ENCODE measurements at regions not wholly inside any gene's neighbourhood (a gene's known extent, or its start where the extent isn't known, plus 50 kb on each side); places are given as distances from the start of the nearest gene placed in this dataset.

DNA sequence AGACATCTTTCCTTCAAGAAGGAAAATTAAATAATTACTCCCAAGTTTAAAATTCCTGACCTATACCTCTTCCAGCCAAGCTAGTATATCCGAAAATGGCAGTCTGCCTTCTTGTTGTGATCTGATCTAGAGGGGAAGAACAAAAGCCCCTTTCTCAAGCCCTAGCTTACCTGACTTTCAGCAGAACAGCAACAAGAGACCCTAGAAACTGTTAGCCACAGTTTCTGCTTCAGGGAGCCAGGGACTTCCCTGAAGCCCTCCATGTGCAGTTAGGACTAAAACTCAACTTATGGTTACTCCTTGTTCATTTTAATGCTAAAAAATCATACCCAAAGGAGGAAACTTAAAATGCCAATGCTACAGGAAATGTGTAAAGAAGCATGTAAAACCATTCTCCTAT is 366.7 kb upstream of the CTNND2 start:
- H3K27me3 Mint-ChIP-seq = no peaks in the 10 kb centered on the region
- no peak overlapping the region for H3K27ac ChIP-seq (ENCODE audit: insufficient read depth, low read length, poor library complexity, severe bottlenecking)

DNA sequence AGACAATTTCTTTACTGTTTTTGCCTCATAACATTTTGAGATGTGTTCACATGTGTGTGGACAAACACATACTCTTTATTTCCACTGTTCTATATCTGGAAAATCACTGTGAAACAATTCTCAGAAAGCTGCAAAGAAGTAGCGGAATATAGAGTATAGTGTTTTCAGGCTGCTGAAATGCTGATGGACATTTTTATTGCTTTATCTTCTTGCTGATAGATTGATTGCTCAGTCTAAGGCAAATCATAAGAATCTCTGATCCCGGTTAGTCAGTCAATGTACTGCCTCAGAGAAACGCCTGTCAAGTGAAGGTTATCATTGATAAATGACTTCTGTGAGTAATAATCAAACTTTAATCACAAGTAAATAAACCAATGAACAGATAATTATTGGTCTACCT is 364.9 kb upstream of the CTNND2 start:
- Histone ChIP-seq H3K9me3 (ENCODE audit: control insufficient read depth in 2 of 2, low read length in 2 of 2) (no peaks in the 10 kb centered on the region), H3K27ac (ENCODE audit: insufficient read depth, low read length, poor library complexity, severe bottlenecking) (no peak overlapping the region), H3K36me3 (ENCODE audit: control insufficient read depth, insufficient read depth, low read length) (no peaks in the 10 kb centered on the region), H3K27me3 (ENCODE audit: control insufficient read depth, insufficient read depth, low read length) (no peaks in the 10 kb centered on the region), H3K4me3 (ENCODE audit: low read depth, low read length) (no peak overlapping the region), H3K4me1 (ENCODE audit: control insufficient read depth, insufficient read depth, low read length, poor library complexity, severe bottlenecking) (no peaks in the 10 kb centered on the region)
- H3K4me3 Mint-ChIP-seq = no peak overlapping the region
- no peaks in the 10 kb centered on the region for H3K4me1 Mint-ChIP-seq
- H3K36me3 Mint-ChIP-seq = no peaks in the 10 kb centered on the region
- no peak overlapping the region for H3K27ac Mint-ChIP-seq
- DNase-seq (no peak), ATAC-seq (ENCODE audit: low read depth in 2 of 2) (no peak)
- peaks cover 1 to 19% (median 7%) of the 10 kb centered on the region in 7 donors for H3K9me3 Mint-ChIP-seq
- no peaks in the 10 kb centered on the region for H3K27me3 Mint-ChIP-seq

More for the DNA sequence above, 366.7 kb upstream of the CTNND2 start:
- Histone ChIP-seq H3K9me3 (ENCODE audit: control insufficient read depth in 2 of 2, low read length in 2 of 2) (peaks cover 0 to 4% of the 10 kb centered on the region in 2 experiments), H3K27me3 (ENCODE audit: control insufficient read depth, insufficient read depth, low read length) (no peaks in the 10 kb centered on the region), H3K4me3 (ENCODE audit: low read depth, low read length) (no peak overlapping the region), H3K36me3 (ENCODE audit: control insufficient read depth, insufficient read depth, low read length) (no peaks in the 10 kb centered on the region), H3K4me1 (ENCODE audit: control insufficient read depth, insufficient read depth, low read length, poor library complexity, severe bottlenecking) (no peaks in the 10 kb centered on the region)
- ATAC-seq (ENCODE audit: low read depth in 2 of 2) (no peak), DNase-seq (no peak)
- no peaks in the 10 kb centered on the region for H3K4me1 Mint-ChIP-seq
- peaks cover 4 to 25% (median 7%) of the 10 kb centered on the region in 7 donors for H3K9me3 Mint-ChIP-seq
- no peaks in the 10 kb centered on the region for H3K36me3 Mint-ChIP-seq
- H3K27ac Mint-ChIP-seq = no peak overlapping the region
- H3K4me3 Mint-ChIP-seq = no peak overlapping the region

DNA sequence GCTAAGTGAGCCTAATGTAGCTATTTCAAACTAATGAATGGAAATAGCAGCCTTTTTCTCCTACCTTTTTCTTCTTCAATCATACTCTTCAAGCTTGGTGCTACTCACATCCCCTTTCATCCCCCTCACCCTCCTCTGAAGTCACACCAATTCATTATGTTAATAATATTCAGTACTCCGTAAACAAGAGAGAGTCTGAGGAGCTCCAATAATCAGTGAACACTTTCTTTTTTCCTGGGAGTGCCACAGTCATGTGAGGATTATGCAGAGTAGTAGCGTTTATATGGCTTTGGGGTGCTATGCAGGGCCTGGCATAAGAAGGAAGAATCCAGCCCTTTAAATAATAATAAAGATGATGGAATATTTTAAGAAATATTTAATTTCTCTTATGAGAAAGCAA is 354.3 kb upstream of the CTNND2 start:
- Histone ChIP-seq H3K27me3 (ENCODE audit: control insufficient read depth, insufficient read depth, low read length) (no peaks in the 10 kb centered on the region), H3K27ac (ENCODE audit: insufficient read depth, low read length, poor library complexity, severe bottlenecking) (no peak overlapping the region), H3K9me3 (ENCODE audit: control insufficient read depth in 2 of 2, low read length in 2 of 2) (peaks cover 0 to 4% of the 10 kb centered on the region in 2 experiments), H3K4me3 (ENCODE audit: low read depth, low read length) (no peak overlapping the region), H3K4me1 (ENCODE audit: control insufficient read depth, insufficient read depth, low read length, poor library complexity, severe bottlenecking) (no peaks in the 10 kb centered on the region), H3K36me3 (ENCODE audit: control insufficient read depth, insufficient read depth, low read length) (no peaks in the 10 kb centered on the region)
- no peak overlapping the region for H3K27ac Mint-ChIP-seq
- no peak for DNase-seq
- no peak overlapping the region for H3K4me3 Mint-ChIP-seq
- H3K27me3 Mint-ChIP-seq = no peaks in the 10 kb centered on the region
- no peaks in the 10 kb centered on the region for H3K36me3 Mint-ChIP-seq
- H3K4me1 Mint-ChIP-seq = no peaks in the 10 kb centered on the region
- H3K9me3 Mint-ChIP-seq = peaks cover 0 to 14% (median 5%) of the 10 kb centered on the region in 7 donors
- no peak for ATAC-seq (ENCODE audit: low read depth in 2 of 2)

DNA sequence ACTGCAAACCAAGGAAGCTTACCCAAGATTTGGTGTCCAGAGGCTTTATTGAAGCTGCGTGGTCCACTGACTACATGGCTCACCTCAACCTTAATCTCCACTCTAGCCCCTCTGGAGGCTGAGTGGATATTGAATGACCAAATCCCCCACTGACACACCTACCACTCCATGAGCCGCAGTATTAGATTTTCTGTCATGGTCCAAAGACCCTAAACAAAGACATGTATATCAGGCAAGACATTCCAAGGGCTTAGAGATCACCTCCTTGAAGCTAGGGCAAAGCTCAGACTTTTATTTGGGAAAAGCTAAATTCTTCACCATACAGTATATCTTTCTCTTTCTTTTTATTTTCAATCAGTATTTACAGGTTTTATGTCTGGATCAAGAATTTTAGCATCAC is 346.2 kb upstream of the CTNND2 start:
- no peaks in the 10 kb centered on the region for H3K36me3 Mint-ChIP-seq
- Histone ChIP-seq H3K36me3 (ENCODE audit: control insufficient read depth, insufficient read depth, low read length) (no peaks in the 10 kb centered on the region), H3K4me3 (ENCODE audit: low read depth, low read length) (no peak overlapping the region), H3K27ac (ENCODE audit: insufficient read depth, low read length, poor library complexity, severe bottlenecking) (no peak overlapping the region), H3K27me3 (ENCODE audit: control insufficient read depth, insufficient read depth, low read length) (no peaks in the 10 kb centered on the region), H3K9me3 (ENCODE audit: control insufficient read depth in 2 of 2, low read length in 2 of 2) (peaks cover 2 to 5% of the 10 kb centered on the region in 2 experiments), H3K4me1 (ENCODE audit: control insufficient read depth, insufficient read depth, low read length, poor library complexity, severe bottlenecking) (no peaks in the 10 kb centered on the region)
- no peak for DNase-seq
- H3K27me3 Mint-ChIP-seq = no peaks in the 10 kb centered on the region
- H3K27ac Mint-ChIP-seq = no peak overlapping the region
- no peak overlapping the region for H3K4me3 Mint-ChIP-seq
- ATAC-seq (ENCODE audit: low read depth in 2 of 2) = no peak
- H3K9me3 Mint-ChIP-seq = peaks cover 0 to 16% (median 3%) of the 10 kb centered on the region in 7 donors
- H3K4me1 Mint-ChIP-seq = no peaks in the 10 kb centered on the region

DNA sequence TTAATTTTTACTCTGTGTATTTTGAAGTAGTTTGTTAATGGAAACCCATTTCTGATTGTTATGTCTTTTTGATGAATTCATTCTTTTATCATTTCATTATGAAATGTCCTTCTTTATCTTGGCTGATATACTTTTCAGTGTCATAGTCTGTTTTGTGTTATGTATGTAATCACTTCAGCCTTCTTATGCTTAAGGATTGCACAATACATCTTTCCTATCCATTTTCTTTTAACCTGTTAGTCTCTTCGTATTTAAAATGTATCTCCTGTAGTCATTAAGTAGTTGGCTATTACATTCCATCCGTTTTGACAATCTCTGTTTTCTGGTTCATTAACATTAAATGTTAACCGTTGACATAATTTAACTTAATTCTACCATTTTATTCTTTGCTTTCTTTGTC is 344.6 kb upstream of the CTNND2 start:
- no peak overlapping the region for H3K27ac Mint-ChIP-seq
- Histone ChIP-seq H3K27ac (ENCODE audit: insufficient read depth, low read length, poor library complexity, severe bottlenecking) (no peak overlapping the region), H3K4me3 (ENCODE audit: low read depth, low read length) (no peak overlapping the region), H3K27me3 (ENCODE audit: control insufficient read depth, insufficient read depth, low read length) (no peaks in the 10 kb centered on the region), H3K4me1 (ENCODE audit: control insufficient read depth, insufficient read depth, low read length, poor library complexity, severe bottlenecking) (no peaks in the 10 kb centered on the region), H3K9me3 (ENCODE audit: control insufficient read depth in 2 of 2, low read length in 2 of 2) (peaks cover 0 to 5% of the 10 kb centered on the region in 2 experiments), H3K36me3 (ENCODE audit: control insufficient read depth, insufficient read depth, low read length) (no peaks in the 10 kb centered on the region)
- H3K9me3 Mint-ChIP-seq = peaks cover 0 to 26% (median 4%) of the 10 kb centered on the region in 7 donors
- H3K4me1 Mint-ChIP-seq = no peaks in the 10 kb centered on the region
- DNase-seq (no peak), ATAC-seq (ENCODE audit: low read depth in 2 of 2) (no peak)
- H3K27me3 Mint-ChIP-seq = no peaks in the 10 kb centered on the region
- no peaks in the 10 kb centered on the region for H3K36me3 Mint-ChIP-seq
- H3K4me3 Mint-ChIP-seq = no peak overlapping the region

DNA sequence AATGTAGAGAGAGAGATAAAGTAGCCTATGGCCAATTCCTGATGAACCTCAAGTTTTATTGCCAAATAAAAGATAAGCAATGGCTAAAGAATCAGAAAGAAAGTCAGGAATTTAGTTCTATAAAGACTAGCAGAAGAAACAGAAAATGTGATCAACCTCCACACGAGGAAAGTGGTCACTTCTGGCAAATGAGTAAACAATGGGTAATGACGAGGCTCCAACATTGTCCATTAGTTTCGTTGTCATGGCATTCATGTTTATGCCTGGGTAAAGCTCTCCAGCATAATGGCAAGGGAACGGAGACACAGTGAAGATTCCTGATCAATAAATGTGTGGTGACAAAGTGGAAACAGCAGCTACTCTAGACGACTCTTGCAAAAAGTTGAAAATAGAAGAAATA is 341.8 kb upstream of the CTNND2 start:
- H3K27me3 ChIP-seq (ENCODE audit: control insufficient read depth, insufficient read depth, low read length) = no peaks in the 10 kb centered on the region
- no peak overlapping the region for H3K4me3 ChIP-seq (ENCODE audit: low read depth, low read length)
- DNase-seq (no peak), ATAC-seq (ENCODE audit: low read depth in 2 of 2) (no peak)
- no peaks in the 10 kb centered on the region for H3K36me3 Mint-ChIP-seq
- no peaks in the 10 kb centered on the region for H3K36me3 ChIP-seq (ENCODE audit: control insufficient read depth, insufficient read depth, low read length)
- no peaks in the 10 kb centered on the region for H3K27me3 Mint-ChIP-seq
- no peaks in the 10 kb centered on the region for H3K4me1 ChIP-seq (ENCODE audit: control insufficient read depth, insufficient read depth, low read length, poor library complexity, severe bottlenecking)
- H3K4me3 Mint-ChIP-seq = no peak overlapping the region
- H3K4me1 Mint-ChIP-seq = no peaks in the 10 kb centered on the region
- H3K9me3 ChIP-seq (ENCODE audit: control insufficient read depth in 2 of 2, low read length in 2 of 2) = peaks cover 0 to 5% of the 10 kb centered on the region in 2 experiments
- no peak overlapping the region for H3K27ac Mint-ChIP-seq
- peaks cover 0 to 35% (median 6%) of the 10 kb centered on the region in 7 donors for H3K9me3 Mint-ChIP-seq
- no peak overlapping the region for H3K27ac ChIP-seq (ENCODE audit: insufficient read depth, low read length, poor library complexity, severe bottlenecking)

DNA sequence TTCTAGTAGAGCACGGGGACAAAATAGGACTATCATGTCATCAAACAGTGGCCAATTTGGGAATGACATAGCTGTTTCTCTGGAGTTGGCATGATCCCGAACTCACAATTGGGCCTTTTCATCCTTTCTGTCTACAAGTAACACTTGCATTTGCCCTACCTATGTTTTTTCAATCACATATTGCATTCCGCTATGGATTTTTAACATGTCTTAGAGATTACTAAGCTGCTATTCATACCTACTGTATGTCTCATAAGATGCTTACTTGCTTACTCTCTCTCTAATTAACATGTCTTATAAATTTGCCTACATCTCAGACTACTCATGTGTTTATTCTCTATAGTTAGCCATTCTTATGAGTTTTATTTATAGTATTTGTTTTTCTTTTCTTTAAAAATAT is 341.2 kb upstream of the CTNND2 start:
- no peaks in the 10 kb centered on the region for H3K36me3 ChIP-seq (ENCODE audit: control insufficient read depth, insufficient read depth, low read length)
- H3K27me3 ChIP-seq (ENCODE audit: control insufficient read depth, insufficient read depth, low read length) = no peaks in the 10 kb centered on the region
- Mint-ChIP-seq H3K9me3 (peaks cover 0 to 33% (median 6%) of the 10 kb centered on the region in 7 donors), H3K4me3 (no peak overlapping the region), H3K27me3 (no peaks in the 10 kb centered on the region), H3K36me3 (no peaks in the 10 kb centered on the region), H3K4me1 (no peaks in the 10 kb centered on the region), H3K27ac (no peak overlapping the region)
- no peak overlapping the region for H3K4me3 ChIP-seq (ENCODE audit: low read depth, low read length)
- H3K4me1 ChIP-seq (ENCODE audit: control insufficient read depth, insufficient read depth, low read length, poor library complexity, severe bottlenecking) = no peaks in the 10 kb centered on the region
- H3K9me3 ChIP-seq (ENCODE audit: control insufficient read depth in 2 of 2, low read length in 2 of 2) = peaks cover 0 to 5% of the 10 kb centered on the region in 2 experiments
- ATAC-seq (ENCODE audit: low read depth in 2 of 2) (no peak), DNase-seq (no peak)
- no peak overlapping the region for H3K27ac ChIP-seq (ENCODE audit: insufficient read depth, low read length, poor library complexity, severe bottlenecking)

DNA sequence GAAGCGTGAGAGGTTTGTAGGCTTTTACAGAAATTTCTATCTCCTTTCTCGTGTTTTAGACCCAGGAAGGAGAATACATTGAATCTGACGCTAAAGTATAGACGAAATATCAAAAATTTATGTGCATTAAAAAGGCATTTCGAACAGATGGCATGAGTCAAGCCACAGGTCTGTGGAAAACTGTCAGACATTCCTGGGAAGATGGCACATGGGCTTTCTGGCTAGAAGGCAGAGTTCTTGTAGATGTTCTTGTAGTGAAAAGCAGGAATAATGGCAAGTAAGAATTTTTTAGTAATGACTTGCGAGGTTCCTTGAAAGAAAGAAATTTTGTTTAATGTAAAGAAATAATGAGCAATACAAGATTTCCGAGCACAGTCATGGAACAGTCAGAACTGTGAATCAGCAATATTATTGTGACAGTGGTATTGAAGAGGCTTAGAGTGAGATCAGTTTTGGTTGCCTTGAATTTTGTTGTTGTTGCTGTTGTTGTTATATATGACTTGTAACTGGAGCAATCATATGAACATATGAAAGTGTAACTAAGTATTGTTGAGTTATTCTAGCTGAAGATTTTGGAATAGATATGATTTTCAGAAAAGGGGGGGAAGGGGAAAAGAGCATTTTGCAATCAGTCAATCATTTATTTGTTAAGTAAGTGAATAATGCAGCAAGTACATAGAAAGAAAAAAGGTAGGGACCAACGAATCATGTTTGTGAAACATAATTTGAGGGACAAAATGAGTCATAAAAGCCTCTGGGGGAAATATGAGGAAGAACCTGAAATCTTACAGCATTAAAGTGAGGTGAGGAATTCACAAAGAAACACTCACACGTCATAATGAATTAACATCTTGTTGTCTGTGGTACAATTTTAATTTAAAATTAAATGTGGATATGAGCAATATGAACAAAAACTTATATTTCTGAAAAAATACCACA is 339.0 kb upstream of the CTNND2 start:
- H3K4me3 ChIP-seq (ENCODE audit: low read depth, low read length) = no peak overlapping the region
- H3K27ac Mint-ChIP-seq = no peak overlapping the region
- peaks cover 0 to 33% (median 3%) of the 10 kb centered on the region in 7 donors for H3K9me3 Mint-ChIP-seq
- H3K27me3 ChIP-seq (ENCODE audit: control insufficient read depth, insufficient read depth, low read length) = no peaks in the 10 kb centered on the region
- no peaks in the 10 kb centered on the region for H3K27me3 Mint-ChIP-seq
- H3K9me3 ChIP-seq (ENCODE audit: control insufficient read depth in 2 of 2, low read length in 2 of 2) = no peaks in the 10 kb centered on the region
- ATAC-seq (ENCODE audit: low read depth in 2 of 2) (no peak), DNase-seq (no peak)
- no peaks in the 10 kb centered on the region for H3K36me3 Mint-ChIP-seq
- no peaks in the 10 kb centered on the region for H3K36me3 ChIP-seq (ENCODE audit: control insufficient read depth, insufficient read depth, low read length)
- H3K27ac ChIP-seq (ENCODE audit: insufficient read depth, low read length, poor library complexity, severe bottlenecking) = no peak overlapping the region
- H3K4me1 Mint-ChIP-seq = no peaks in the 10 kb centered on the region
- no peak overlapping the region for H3K4me3 Mint-ChIP-seq
- no peaks in the 10 kb centered on the region for H3K4me1 ChIP-seq (ENCODE audit: control insufficient read depth, insufficient read depth, low read length, poor library complexity, severe bottlenecking)
